ENCODE measurements at regions not wholly inside any gene's neighbourhood (a gene's known extent, or its start where the extent isn't known, plus 50 kb on each side); places are given as distances from the start of the nearest gene placed in this dataset.
"Not testable (repeated sequence)": the region's sequence is repeated elsewhere in the genome, so short reads cannot be mapped to it uniquely, and the experiment has no call there.

DNA sequence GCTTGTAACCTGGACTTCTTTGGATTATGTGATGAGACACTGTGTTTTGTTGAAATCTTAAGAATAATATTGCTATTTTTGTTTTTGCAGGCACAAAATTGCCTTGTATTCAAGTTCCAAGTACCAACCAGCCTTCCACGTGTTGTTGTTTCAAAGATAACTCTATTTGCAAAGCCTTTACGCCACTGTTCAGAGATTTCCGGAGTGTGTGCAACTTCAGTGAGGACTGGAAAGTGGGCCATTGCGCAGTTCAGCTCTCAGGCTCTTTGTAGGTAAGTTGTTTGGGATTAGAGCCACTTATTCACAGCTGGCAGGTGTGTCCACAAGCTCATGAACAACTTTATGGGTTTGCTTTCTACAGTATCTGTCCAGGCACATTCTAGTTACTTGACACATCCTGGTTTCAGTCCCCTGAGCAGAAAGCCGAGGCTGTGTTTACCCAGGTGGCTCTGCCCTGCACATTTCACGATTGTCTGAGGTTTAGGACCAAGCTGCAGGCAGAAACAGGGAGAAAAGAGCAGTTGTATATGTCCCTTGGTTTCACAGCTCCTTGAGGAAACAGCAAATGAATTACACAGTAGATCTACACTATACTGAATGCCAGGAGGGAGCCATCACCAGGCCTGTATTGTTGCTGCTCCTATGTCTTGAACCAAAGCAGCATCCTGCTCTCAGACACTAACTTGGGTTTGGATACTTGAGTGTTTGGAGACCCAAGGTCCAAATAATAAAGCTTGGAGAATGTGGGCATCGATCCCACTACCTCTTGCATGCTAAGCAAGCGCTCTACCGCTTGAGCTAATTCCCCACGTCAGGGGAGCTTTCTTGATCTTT lies 136.1 kb upstream of the ZNF322 start:
- in situ Hi-C loops (cut with MboI; ENCODE audit: low sequenced_read_pairs) = not testable (repeated sequence)

DNA sequence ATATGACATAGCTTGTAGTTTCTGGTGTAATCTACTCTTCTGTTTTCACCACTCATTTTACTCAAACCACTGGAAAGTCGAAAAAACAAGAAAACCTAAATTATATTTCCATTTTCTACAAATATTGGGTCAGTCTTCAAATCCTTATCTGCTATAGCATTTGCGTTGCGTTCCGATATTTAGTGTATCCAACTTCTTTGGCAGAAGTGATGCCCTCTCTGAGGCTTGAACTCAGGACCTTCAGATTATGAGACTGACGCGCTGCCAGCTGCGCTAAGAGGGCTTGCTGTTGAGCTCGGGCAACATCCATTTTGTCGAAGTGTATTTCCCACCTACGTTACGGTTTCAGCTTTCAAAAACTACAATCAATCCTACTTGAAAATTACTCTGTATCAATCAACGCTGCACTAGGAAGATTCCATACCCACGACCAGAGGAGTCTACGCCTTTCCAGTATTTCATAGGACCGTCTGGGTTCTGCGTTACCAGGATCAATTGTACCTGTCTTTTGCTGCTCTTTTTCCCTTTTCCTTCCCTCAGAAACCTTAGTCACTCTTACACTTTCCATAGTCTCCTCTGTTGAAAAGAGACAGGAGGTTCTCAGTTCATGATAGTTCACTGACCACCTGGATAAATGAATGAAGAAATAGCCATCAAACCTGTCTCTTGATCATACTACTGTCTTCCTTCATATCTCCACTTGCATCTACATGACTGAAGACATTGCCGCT lies 140.5 kb upstream of the ZNF322 start:
- in situ Hi-C loops (cut with MboI; ENCODE audit: low sequenced_read_pairs) = not testable (repeated sequence)

DNA sequence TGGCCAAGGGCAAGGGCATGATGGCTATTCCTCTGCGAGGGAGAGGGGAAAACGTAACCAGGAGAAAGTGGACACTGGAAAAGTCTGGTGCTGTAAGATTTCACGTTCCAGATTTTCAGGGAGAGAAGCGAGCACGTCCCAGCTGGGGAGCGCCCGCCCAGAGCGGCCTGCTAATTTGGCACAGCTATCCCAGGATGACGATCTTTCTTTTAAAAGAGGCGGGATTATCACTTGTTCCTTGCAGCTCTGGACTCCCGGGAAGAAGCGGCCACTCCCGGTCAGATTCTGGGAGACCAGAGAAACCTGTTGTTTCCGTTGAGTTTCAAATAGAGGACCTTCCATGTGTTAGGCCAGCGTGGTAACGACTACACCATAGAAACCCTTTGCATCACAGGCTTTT lies 144.2 kb upstream of the ZNF322 start:
- in situ Hi-C loops (cut with MboI; ENCODE audit: low sequenced_read_pairs) = not testable (repeated sequence)

DNA sequence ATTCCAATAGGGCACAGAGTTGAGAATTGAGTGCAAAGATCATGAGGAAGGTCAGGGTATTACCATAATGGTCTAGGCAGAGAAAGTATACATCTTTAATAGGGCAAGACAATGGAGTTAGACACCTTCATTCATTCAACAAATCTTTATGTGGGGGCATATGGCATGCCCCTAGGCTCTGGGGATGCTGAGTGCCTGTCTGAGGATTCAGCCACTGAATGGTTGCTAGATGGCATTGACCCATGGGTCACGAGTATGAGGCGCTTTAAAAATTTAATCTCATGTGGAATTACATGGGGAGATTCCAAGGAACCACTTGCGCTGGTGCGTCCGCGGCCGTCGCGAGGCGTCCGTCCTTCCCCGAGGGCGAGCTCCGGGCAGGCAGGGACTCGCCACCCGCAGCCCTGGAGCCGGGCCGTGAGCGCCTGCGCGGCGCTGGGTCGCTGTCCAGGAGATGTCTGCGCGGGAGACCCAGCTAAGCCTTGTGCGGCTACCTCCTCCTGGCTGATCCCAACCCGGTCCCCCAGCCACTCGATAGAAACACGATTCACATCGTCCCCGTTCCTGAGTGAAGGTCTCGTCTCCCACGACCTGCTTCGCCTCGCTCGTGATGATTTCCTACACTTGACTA lies 152.1 kb upstream of the ZNF322 start:
- in situ Hi-C loops (cut with MboI; ENCODE audit: low sequenced_read_pairs) = not testable (repeated sequence)

DNA sequence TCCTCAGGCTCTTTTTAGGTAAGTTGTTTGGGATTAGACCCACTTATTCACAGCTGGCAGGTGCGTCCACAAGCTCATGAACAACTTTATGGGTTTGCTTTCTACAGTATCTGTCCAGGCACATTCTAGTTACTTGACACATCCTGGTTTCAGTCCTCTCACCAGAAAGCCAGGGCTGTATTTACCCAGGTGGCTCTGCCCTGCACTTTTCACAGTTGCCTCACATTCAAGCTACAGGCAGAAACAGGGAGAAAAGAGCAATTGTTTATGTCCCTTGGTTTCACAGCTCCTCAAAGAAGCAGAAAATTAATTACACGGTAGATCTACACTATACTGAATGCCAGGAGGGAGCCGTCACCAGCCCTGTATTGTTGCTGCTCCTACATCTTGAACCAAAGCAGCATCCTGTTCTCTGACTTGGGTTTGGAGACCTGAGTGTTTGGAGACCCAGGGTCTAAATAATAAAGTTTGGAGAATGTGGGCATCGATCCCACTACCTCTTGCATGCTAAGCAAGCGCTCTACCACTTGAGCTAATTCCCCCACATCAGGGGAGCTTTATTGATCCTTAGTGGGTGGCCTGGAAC lies 159.2 kb upstream of the ZNF322 start:
- in situ Hi-C loops (cut with MboI; ENCODE audit: low sequenced_read_pairs) = not testable (repeated sequence)

DNA sequence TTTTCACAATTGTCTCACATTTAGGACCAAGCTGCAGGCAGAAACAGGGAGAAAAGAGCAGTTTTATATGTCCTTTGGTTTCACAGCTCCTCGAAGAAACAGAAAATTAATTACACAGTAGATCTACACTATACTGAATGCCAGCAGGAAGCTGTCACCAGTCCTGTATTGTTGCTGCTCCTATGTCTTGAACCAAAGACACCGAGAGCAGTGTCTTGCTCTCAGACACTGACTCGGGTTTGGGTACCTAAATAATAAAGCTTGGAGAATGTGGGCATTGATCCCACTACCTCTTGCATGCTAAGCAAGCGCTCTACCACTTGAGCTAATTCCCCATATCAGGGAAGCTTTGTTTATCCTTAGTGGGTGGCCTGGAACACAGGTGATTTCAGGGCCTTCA lies 168.4 kb upstream of the ZNF322 start:
- in situ Hi-C loops (cut with MboI; ENCODE audit: low sequenced_read_pairs) = not testable (repeated sequence)

DNA sequence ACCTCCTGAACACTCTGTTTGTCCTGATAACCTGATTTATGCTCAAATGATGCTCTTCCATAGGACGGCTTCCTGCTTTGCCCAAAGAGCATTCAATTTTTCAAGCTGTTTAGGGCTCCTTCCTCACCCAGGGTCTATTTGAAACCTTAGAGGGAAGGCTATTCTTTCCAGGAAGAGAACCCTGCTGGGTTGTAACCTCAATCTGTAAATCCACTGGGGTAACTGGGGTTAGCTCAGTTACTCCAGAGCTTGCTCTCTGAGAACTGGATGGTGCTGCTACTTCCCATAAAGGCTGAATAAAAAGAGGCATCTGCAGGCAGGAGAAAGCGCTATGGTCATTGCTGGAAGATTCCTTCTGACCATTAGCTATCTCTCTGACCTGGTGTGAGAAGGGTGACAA lies 169.9 kb upstream of the ZNF322 start:
- in situ Hi-C loops (cut with MboI; ENCODE audit: low sequenced_read_pairs) = not testable (repeated sequence)

DNA sequence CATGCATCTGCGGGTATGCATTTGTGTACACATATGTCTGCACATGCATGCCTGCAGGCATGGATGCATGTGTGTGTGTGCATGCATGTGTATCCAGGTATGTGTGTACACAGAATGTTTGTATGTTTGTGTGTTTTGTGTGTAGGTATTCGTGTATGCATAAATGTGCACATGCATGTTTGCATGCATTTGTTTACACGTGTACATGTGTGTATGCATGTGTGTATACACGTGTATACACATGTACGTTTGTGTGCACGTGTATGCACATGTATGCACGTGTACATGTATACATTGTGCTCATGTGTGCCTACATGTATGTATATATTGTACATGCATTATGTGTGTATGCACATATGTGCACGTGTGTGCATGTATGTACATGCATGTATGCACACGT lies 171.4 kb upstream of the ZNF322 start:
- in situ Hi-C loops (cut with MboI; ENCODE audit: low sequenced_read_pairs) = not testable (repeated sequence)

DNA sequence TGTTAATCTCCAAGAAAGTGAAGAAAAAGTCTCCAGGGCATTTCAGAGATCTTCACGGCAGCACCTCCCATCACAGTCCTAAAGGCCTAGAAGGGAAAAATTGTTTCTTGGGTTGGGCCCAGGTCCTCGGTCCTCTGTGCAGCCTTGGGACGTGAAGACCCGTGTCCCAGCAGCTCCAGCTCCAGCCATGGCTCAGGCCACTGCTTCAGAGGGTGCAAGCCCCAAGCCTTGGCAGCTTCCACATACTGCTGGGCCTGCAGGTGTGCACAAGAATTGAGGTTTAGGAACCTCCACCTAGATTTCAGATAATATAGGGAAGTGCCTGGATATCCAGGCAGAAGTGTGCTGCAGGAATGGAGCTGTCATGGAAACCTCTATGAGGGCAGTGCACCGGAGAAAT lies 176.2 kb upstream of the ZNF322 start:
- in situ Hi-C loops (cut with MboI; ENCODE audit: low sequenced_read_pairs) = not testable (repeated sequence)

DNA sequence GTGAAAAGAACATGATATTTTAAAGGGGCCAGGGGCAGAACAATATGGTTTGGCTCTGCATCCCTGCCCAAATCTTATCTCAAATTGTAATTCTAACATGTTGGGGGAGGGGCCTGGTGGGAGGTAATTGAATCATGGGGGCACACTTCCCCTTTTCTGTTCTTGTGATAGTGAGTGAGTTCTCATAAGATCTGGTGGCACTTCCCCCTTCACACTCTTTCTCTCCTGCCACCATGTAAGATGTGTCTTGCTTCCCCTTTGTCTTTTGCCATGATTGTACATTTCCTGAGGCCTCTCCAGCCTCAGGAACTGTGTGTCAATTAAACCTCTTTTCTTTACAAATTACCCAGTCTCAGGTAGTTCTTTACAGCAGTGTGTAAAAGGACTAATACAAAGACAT lies 177.1 kb upstream of the ZNF322 start:
- in situ Hi-C loops (cut with MboI; ENCODE audit: low sequenced_read_pairs) = not testable (repeated sequence)

DNA sequence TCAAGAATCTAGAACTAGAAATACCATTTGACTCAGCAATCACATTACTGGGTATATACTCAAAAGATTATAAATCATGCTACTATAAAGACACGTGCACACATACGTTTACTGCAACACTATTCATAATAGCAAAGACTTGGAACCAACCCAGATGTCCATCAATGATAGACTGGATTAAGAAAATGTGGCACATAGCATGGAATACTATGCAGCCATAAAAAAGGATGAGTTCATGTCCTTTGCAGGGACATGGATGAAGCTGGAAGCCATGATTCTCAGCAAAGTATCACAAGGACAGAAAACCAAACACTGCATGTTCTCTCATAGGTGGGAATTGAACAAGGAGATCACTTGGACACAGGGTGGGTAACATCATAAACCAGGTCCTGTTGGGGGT lies 185.3 kb upstream of the ZNF322 start:
- in situ Hi-C loops (cut with MboI; ENCODE audit: low sequenced_read_pairs) = not testable (repeated sequence)

DNA sequence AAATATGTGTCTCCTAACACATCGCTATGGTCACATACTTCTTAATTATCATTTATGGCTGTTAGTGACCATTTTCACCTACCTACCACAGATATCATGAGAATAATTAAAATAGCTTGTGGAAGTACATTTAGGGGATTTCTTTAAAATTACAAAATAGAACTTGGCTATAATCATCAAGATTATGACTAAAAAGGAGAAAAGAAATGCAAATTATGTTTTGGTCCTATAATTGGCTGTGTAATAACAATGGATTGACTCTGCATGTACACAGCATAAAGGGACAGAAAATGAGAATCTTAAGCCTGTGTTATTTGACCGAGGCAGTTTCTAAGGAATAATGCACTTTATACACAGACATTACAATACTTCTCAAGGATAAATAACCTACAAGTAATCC lies 197.7 kb upstream of the ZNF322 start:
- in situ Hi-C loops (cut with MboI; ENCODE audit: low sequenced_read_pairs) = not testable (repeated sequence)

DNA sequence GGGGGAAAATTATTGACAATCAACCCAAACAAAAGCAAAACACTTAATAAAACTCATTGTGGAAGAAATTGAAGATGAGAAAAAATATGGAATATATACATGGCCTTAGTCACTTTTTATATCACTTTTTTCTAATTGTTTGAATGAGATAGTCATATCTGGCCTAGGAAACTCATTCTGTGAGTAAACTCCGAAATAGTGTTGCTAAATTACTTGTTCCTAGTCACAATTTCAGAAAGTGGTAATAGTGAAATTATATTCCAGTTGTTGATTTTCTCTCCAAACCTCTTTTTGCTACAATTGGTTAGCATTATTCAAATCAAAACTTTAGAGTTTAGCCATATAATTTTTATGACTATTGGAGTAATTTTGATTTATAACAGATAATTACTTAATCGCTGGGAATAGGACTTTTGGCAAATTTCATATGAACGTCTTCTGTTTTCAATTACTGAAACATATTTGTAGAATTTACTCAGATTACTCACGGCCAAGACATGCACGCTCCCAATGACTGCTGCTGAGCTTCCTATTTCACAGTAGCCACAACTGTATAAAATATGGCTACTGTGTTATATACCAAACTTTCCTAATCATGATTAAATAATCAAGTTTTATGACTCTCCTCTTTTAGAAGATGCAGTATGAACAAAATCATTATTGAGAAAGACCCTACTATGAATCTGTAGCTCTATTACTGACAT lies 199.7 kb upstream of the ZNF322 start:
- in situ Hi-C loops (cut with MboI; ENCODE audit: low sequenced_read_pairs) = not testable (repeated sequence)

DNA sequence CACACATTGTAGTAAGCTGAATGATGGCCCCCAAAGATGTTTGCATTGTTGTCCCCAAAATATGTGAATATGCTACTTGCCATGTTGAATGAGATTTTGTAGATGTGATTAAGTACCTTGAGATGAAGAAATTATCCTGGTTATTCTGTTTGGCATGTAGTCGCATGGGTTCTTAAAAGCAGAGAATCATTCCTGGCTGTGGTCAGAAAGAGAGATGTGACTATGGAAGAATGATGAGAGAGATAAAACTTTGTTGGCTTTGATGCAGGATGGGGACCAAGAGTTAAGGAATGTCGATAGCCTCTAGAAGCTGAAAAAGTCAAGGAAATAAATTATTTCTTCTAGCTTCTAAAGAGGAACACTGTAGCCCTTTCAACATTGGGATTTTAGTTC lies 200.2 kb upstream of the ZNF322 start:
- in situ Hi-C loops (cut with MboI; ENCODE audit: low sequenced_read_pairs) = not testable (repeated sequence)

DNA sequence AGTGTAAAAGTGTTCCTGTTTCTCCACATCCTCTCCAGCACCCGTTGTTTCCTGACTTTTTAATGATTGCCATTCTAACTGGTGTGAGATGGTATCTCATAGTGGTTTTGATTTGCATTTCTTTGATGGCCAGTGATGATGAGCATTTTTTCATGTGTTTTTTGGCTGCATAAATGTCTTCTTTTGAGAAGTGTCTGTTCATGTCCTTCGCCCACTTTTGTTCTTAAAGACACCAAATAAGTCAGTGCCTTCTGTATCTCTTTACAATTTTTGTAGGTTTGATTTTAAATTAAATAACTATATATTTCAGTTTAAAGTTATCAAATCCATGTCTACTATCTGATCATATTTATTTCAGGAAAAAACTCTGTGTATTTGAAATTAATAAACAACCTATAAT lies 202.4 kb upstream of the ZNF322 start:
- in situ Hi-C loops (cut with MboI; ENCODE audit: low sequenced_read_pairs) = not testable (repeated sequence)

DNA sequence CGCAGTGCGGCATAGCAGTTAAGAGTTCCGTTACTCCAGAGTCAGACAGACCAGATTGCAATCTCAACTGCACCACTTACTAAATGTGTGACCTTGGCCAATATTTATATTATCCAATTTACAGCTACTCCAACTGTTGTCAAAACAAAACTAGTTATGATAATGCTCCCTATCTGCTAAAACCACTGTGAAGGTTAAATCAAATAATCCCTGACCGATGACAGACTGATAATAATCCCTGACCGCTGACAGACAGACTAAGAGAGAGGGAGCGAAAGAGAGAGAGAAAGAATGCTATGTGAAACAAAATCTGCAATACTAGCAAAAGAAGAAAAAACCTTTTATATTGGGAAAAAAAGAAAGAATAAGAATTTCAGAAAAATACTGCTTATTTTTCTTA lies 204.1 kb upstream of the ZNF322 start:
- in situ Hi-C loops (cut with MboI; ENCODE audit: low sequenced_read_pairs) = not testable (repeated sequence)

DNA sequence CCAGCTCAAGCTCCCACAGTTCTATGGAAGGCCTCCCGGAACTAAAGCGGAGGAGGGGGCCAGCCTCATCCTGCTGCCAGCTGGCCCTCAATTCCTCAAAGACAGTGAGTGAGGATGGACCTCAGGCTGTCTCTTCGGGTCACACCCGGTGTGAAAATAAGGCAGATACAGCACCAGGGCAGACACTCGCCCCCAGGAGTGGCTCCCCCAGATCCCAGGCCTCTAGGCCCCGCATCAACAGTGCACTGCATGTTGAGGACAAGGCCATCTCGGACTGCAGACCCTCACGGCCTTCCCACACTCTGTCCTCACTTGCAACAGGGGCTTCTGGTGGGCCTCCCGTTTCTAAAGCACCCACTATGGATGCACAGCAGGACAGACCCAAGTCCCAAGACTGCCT lies 239.2 kb upstream of the ZNF322 start:
- in situ Hi-C loops (cut with MboI; ENCODE audit: low sequenced_read_pairs) = not testable (repeated sequence)

DNA sequence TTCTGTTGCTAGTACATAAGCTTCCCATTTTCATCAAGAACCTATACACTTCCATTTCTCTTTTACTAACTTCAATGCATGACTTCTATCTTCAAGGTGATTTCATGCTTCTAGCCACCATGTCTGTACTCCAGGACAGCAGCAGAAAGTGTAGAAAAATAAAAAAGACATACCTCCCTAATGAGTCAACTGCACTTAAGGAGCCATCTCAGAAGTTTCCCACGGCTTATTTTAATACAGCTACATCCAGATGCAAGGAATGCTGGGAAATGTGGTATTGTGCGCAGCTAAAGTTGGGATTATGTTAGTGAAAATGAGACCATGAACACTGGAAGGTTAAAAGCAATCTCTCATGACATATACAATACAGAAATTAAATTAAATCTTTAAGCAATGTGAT lies 264.7 kb upstream of the ZNF322 start:
- in situ Hi-C loops (cut with MboI; ENCODE audit: low sequenced_read_pairs) = not testable (repeated sequence)

DNA sequence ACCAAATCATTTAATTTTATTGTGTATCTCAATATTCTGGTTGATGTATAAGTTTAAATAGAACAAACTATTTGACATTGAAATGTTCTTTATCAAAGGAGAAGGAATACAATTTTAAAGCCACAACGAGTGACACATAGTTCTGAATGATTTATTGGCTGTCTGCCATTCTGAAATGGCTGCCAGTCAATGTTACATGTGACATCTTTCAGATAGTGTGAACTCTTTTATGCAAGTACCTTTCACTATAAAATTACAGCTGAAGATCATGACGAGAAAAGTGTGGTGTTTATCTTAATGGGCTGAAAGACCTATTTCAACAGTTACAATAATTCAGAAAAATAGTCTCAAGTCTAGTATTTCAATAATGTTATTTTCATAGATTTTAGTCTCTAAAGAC lies 268.6 kb upstream of the ZNF322 start:
- in situ Hi-C loops (cut with MboI; ENCODE audit: low sequenced_read_pairs) = not testable (repeated sequence)

DNA sequence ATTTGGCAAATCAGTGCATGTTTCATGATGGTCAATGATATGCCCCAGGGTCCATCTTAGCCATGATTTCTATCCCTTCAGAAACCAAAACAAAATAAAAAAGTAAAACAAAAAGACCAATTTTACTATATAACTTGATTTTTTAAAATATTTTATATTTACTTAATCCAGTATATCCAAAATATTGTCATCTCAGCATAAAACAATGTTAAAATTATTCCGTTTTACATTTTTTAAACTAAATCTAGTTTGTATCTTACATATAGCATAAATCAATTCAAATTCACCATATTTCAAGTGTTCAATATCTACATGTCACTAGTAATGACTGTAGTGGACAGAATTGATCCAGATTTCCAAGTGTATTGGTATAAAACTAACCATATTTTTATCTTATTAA lies 277.7 kb upstream of the ZNF322 start:
- in situ Hi-C loops (cut with MboI; ENCODE audit: low sequenced_read_pairs) = not testable (repeated sequence)

DNA sequence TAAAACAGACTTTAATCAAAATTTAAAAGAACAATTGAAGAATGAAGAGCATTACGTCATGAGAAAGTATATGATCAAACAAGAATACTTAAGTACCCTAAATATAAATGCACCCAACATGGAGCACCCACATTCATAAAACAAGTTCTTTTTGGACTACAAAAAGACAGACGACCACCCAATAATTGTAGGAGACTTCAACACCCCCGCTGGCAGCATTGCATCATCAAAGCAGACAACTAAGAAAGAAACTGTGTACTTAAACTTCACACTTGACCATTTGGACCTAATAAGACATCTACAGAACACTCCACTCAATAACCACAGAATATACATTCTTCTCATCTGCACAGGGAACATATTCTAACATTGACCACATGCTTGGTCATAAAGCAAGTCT lies 291.7 kb upstream of the ZNF322 start:
- in situ Hi-C loops (cut with MboI; ENCODE audit: low sequenced_read_pairs) = not testable (repeated sequence)

Data from HL-60/S4 treated with phorbol 12-myristate 13-acetate at 8.2 ng/mL for 4 days and 3 days (cell line).